Left lung (tissue), 4 donors: ENCODE measurements at regions not wholly inside any gene's neighbourhood (a gene's known extent, or its start where the extent isn't known, plus 50 kb on each side); places are given as distances from the start of the nearest gene placed in this dataset.
"Not testable (repeated sequence)": the region's sequence is repeated elsewhere in the genome, so short reads cannot be mapped to it uniquely, and the experiment has no call there.

Experiments used
- ATAC-seq: fragments of 200-7000 bp; cut with Tn5 transposase; one replicate; pipeline ENCODE4 v1.9.1; 2020; ENCODE audit warnings: moderate library complexity
- DNase-seq, 4 donors: peaks; one replicate each; pipeline ENCODE4 v3.0.0-alpha.2; 2013 to 2020
- H3K27ac ChIP-seq, 2 donors: fragments of 200-600 bp; sonication (generic) in 1 of 2; one replicate each; pipeline versions ENCODE4 v1.5.0 to v1.8.0; 2020 to 2021
- H3K27me3 ChIP-seq, 2 donors: fragments of 200-600 bp; sonication (generic) in 1 of 2; one replicate each; pipeline versions ENCODE4 v1.5.0 to v1.8.0; 2020 to 2021
- H3K36me3 ChIP-seq, 2 donors: fragments of 200-600 bp; sonication (generic) in 1 of 2; one replicate each; pipeline versions ENCODE4 v1.5.0 to v1.8.0; 2020 to 2021
- H3K4me1 ChIP-seq, 2 donors: fragments of 200-600 bp; one replicate each; pipeline ENCODE4 v1.8.0; 2021
- H3K4me3 ChIP-seq, 2 donors: fragments of 200-600 bp; sonication (generic) in 1 of 2; one replicate each; pipeline versions ENCODE4 v1.5.0 to v1.8.0; 2020 to 2021; ENCODE audit warnings: mild to moderate bottlenecking in 1 of 2
- H3K9me3 ChIP-seq, 2 donors: fragments of 200-600 bp; sonication (generic) in 1 of 2; one replicate each; pipeline versions ENCODE4 v1.5.0 to v1.8.0; 2020 to 2021
- intact Hi-C, 2 donors: fragments of 100-400 bp; cut with DNase I; formaldehyde crosslinking; loops; one replicate each; pipeline versions ENCODE4 v1.11.2 to v1.14.2; 2022
- TF ChIP-seq, protein P1 (sequence below), 2 donors: fragments of 200-600 bp; sonication (generic) in 1 of 2; IDR thresholded peaks; one replicate each; pipeline versions ENCODE4 v1.5.0 to v1.8.0; 2021; ENCODE audit warnings: antibody characterized with exemption in 2 of 2
- donor health status: DM: no; HTN: yes; CAD: no.
- donor health status: DM: no; HTN: no; CAD: no.

DNA sequence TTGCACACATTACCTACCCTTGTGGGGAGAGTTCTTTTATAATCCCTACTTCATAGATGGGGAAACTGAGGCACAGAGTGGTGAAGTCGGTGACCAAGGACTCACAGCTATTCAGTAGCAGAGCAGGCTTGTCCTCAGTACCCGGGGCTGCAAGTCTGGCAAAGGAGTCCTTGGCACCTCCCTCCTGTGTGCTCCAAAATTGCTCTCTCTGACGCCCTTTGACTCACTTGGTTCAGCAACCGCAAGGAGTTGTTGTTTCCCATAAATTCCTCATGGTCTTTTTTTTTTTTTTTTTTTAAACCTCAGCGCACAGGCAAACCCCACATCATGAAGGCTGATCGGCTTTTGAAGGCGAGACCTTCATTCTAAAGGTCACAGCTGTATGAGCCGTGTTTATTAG, 143.2 kb downstream of the CEBPB start:
- intact Hi-C loops: no loop called here
- TF ChIP-seq, protein P1, sequence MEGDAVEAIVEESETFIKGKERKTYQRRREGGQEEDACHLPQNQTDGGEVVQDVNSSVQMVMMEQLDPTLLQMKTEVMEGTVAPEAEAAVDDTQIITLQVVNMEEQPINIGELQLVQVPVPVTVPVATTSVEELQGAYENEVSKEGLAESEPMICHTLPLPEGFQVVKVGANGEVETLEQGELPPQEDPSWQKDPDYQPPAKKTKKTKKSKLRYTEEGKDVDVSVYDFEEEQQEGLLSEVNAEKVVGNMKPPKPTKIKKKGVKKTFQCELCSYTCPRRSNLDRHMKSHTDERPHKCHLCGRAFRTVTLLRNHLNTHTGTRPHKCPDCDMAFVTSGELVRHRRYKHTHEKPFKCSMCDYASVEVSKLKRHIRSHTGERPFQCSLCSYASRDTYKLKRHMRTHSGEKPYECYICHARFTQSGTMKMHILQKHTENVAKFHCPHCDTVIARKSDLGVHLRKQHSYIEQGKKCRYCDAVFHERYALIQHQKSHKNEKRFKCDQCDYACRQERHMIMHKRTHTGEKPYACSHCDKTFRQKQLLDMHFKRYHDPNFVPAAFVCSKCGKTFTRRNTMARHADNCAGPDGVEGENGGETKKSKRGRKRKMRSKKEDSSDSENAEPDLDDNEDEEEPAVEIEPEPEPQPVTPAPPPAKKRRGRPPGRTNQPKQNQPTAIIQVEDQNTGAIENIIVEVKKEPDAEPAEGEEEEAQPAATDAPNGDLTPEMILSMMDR (IDR thresholded peaks at IDR 0.05): no peak
- ATAC-seq: no peak
- Histone ChIP-seq H3K27ac (no peak overlapping the region), H3K36me3 (no peaks in the 10 kb centered on the region), H3K4me3 (no peak overlapping the region), H3K4me1 (peaks cover 4 to 61% of the 10 kb centered on the region in 2 donors), H3K27me3 (no peaks in the 10 kb centered on the region), H3K9me3 (no peaks in the 10 kb centered on the region)
- DNase-seq: no peak

DNA sequence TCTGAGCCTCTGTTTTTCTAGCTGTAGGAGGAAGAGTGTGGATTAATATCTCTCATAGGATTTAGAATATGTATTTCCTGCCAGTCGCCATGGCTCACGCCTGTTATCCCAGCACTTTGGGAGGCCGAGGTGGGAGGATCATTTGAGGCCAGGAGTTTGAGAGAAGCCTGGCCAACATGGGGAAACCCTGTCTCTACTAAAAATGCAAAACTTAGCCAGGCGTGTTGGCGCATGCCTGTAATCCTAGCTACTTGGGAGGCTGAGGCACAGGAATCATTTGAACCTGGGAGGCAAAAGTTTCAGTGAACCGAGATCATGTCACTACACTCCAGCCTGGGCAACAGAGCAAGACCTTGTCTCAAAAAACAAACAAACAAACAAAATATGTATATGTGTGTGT, 143.9 kb downstream of the CEBPB start:
- peaks cover 6 to 68% of the 10 kb centered on the region in 2 donors for H3K4me1 ChIP-seq
- H3K4me3 ChIP-seq, H3K36me3 ChIP-seq, intact Hi-C loops, H3K27me3 ChIP-seq, ATAC-seq, H3K9me3 ChIP-seq, DNase-seq, H3K27ac ChIP-seq: not testable (repeated sequence)

DNA sequence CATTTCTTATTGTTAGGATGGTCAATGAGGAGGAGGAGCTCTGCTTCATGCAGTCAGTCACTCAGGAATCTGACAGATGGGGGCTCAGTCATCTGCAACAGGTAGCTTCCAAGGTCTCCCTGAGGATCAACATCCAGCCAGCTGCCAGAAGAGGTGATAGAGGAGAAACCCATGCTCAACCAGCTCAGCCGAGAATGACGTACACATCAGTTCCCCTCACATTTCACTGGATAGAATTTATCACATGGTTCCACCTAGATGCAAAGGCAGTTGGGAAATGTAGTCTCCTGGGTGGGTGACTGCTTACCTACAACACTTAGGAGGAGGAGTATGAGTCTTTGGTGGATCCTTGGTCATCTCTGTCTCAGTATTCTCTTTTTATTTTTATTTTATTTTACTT, 144.5 kb downstream of the CEBPB start:
- ATAC-seq (peak; percentile 10), DNase-seq (no peak)
- TF ChIP-seq, protein P1 (IDR thresholded peaks at IDR 0.05): no peak
- Histone ChIP-seq H3K4me3 (no peak overlapping the region), H3K27ac (no peak overlapping the region), H3K4me1 (peaks cover 10 to 74% of the 10 kb centered on the region in 2 donors), H3K9me3 (no peaks in the 10 kb centered on the region), H3K27me3 (no peaks in the 10 kb centered on the region), H3K36me3 (no peaks in the 10 kb centered on the region)
- intact Hi-C loops: no loop called here

DNA sequence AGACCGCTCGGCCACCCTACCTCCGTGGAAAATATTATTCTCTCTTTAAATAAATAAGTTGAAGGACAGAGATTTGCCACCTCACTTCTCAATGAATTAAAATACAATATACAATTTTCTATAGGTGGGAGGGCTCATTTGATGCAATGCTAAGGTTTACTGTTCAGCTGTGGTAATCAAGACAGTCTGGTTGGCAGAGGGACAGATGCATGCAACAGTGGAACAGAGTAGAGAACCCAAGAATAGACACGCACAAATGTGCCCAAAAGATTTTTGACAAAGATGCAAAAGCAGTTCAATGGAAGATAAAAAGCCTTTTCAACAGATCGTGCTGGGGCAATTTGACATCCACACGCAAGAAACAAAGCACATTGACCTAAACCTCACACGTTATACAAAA, 145.2 kb downstream of the CEBPB start:
- Histone ChIP-seq H3K27ac (no peak overlapping the region), H3K27me3 (no peaks in the 10 kb centered on the region)
- intact Hi-C loops: no loop called here

DNA sequence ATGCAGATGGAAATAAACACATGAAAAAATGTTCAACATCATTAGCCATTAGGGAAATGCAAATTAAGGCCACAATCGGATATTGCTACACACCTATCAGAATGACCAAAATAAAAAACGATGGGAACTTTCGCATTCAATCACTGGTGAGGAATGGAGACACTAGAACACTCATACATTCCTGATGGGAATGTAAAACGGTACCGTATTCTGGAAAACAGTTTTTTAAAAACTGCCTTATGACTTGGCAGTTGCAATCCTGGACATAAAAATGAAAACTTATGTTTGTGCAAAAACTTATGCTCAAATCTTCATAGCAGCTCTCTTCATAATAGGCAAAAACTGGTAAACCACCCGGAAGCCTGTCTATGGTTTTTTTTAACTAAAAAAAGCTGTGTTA, 146.0 kb downstream of the CEBPB start:
- peaks cover 6 to 73% of the 10 kb centered on the region in 2 donors for H3K4me1 ChIP-seq

More for the DNA sequence above, 145.2 kb downstream of the CEBPB start:
- no peaks in the 10 kb centered on the region for H3K9me3 ChIP-seq
- DNase-seq: no peak
- H3K4me1 ChIP-seq: peaks cover 6 to 76% of the 10 kb centered on the region in 2 donors
- no peaks in the 10 kb centered on the region for H3K36me3 ChIP-seq
- no peak for ATAC-seq
- TF ChIP-seq, protein P1 (IDR thresholded peaks at IDR 0.05): no peak
- no peak overlapping the region for H3K4me3 ChIP-seq

More for the DNA sequence above, 146.0 kb downstream of the CEBPB start:
- Histone ChIP-seq H3K9me3 (no peaks in the 10 kb centered on the region), H3K27me3 (no peaks in the 10 kb centered on the region), H3K36me3 (no peaks in the 10 kb centered on the region), H3K27ac (no peak overlapping the region), H3K4me3 (no peak overlapping the region)
- TF ChIP-seq, protein P1 (IDR thresholded peaks at IDR 0.05): no peak
- intact Hi-C loops: no loop called here
- DNase-seq (no peak), ATAC-seq (no peak)
